GM12865 (cell line): ENCODE measurements at regions not wholly inside any gene's neighbourhood (a gene's known extent, or its start where the extent isn't known, plus 50 kb on each side); places are given as distances from the start of the nearest gene placed in this dataset.
"Not testable (repeated sequence)": the region's sequence is repeated elsewhere in the genome, so short reads cannot be mapped to it uniquely, and the experiment has no call there.

Experiments used
- DNase-seq: peaks from one replicate; pipeline ENCODE4 v3.0.0; 2010; ENCODE audit warnings: low read depth
- H3K4me3 ChIP-seq: 2 replicates; pipeline ENCODE4 v1.5.1; 2011; ENCODE audit warnings: mild to moderate bottlenecking, low read depth, low read length, control low read depth
- TF ChIP-seq, protein P1 (sequence below): IDR thresholded peaks from 2 replicates; pipeline ENCODE4 v1.5.1; 2011; ENCODE audit warnings: low read length, control low read depth, low read depth, inconsistent platforms; ENCODE audit not compliant: insufficient read depth; ENCODE audit errors: missing control alignments

DNA sequence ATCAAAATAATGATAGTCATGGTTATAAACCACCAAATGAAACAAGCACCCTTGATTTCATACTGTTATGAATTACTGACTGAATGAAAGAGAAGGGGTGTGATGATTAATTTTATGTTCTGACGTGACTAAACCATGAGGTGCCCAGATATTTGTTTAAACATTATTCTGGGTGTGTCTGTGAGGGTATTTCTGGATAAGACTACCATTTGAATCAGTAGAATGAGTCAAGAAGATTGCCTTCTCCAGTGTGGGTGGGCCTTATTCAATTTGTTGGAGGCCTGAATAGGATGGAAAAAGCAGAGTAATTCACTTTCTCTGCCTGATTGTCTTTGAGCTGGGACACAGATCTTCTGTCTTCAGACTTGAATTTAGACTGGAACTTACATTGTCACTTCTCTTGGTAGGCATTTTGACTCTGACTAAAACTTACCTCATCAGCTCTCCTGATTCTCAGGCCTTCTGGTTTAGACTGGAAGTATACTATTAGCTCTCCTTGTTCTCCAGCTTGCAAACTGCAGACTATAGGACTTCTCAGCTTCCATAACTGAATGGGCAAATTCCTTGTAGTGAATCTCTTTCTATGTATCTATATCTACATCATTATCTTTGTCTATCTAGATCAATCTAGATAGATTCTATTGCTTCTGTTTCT, 321.9 kb upstream of the TARS1 start:
- H3K4me3 ChIP-seq, result no peak overlapping the region
- TF ChIP-seq, protein P1, sequence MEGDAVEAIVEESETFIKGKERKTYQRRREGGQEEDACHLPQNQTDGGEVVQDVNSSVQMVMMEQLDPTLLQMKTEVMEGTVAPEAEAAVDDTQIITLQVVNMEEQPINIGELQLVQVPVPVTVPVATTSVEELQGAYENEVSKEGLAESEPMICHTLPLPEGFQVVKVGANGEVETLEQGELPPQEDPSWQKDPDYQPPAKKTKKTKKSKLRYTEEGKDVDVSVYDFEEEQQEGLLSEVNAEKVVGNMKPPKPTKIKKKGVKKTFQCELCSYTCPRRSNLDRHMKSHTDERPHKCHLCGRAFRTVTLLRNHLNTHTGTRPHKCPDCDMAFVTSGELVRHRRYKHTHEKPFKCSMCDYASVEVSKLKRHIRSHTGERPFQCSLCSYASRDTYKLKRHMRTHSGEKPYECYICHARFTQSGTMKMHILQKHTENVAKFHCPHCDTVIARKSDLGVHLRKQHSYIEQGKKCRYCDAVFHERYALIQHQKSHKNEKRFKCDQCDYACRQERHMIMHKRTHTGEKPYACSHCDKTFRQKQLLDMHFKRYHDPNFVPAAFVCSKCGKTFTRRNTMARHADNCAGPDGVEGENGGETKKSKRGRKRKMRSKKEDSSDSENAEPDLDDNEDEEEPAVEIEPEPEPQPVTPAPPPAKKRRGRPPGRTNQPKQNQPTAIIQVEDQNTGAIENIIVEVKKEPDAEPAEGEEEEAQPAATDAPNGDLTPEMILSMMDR, result no peak
- DNase-seq, result no peak

DNA sequence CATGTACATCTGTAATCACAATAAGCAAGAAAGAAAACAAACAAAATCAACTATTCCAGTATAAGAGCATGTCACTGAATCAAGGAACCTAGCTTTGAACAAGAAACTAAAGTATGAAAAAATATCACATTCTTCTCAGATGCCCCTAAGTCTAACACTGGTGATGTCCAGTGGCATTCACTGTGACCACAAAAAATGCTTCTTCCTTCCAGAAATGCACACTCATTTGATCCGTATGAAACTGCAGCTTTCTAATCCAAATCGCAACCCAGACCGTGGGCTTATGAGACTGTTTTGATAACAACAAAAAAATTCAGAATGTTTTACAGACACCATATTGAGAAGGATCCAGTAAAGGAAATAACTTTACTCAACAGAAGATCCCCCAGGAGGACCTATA, 320.1 kb upstream of the TARS1 start:
- no peak overlapping the region for H3K4me3 ChIP-seq
- DNase-seq, result no peak
- TF ChIP-seq, protein P1, result no peak

DNA sequence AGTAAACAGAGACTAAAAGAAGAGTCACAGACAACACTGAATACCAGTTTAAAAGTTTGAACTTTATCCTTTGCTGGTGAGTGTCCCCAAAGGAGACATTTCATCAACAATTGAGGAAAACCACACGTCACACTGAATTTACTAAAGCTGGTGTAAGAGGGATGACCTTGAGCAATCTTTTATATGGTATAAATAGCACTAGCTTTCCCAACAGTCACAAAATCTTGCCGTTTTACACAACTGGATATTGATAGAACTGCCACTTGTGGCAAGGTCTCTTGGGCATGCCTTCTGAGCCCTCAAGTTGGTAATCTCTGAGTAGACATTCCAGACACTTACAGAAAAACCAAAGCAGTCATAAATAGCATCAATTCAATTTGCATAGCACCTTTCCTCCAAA, 311.5 kb upstream of the TARS1 start:
- TF ChIP-seq, protein P1, result no peak
- DNase-seq, result no peak
- H3K4me3 ChIP-seq, result no peak overlapping the region

DNA sequence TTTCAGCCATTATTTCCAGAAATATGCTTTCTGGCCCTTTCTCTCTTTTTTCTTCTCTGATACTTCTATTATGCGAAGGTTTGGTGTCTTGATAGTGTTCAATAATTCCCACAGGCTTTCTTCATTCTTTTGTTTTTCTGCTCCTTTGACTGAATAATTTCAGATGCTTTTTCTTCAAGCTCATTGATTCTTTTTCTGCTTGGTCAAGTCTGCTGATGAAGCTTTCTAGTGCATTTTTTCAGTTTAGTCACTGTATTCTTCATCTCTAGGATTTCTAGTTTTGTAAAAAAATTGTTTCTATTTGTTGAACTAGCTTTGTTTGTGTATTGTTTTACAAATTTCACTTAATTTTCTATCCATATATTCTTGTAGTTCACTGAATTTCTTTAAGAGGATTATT, 304.0 kb upstream of the TARS1 start:
- no peak for DNase-seq
- TF ChIP-seq, protein P1, result no peak
- no peak overlapping the region for H3K4me3 ChIP-seq

DNA sequence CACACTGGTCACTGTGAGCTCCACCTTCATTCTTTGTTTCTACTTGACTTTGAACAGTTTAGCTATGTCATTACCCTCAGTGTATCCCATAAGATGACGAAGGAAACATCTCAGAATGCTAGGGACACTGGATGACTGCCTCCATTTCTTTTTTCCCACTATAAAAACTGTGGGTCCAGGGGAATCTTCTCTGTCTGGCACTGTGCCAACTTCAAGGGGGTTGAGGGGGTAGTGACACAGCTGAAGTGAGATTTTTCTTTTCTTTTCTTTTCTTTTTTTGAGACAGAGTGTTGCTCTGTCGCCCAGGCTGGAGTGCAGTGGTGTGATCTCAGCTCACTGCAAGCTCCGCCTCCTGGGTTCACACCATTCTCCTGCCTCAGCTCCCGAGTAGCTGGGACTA, 302.6 kb upstream of the TARS1 start:
- not testable (repeated sequence) for H3K4me3 ChIP-seq, DNase-seq

DNA sequence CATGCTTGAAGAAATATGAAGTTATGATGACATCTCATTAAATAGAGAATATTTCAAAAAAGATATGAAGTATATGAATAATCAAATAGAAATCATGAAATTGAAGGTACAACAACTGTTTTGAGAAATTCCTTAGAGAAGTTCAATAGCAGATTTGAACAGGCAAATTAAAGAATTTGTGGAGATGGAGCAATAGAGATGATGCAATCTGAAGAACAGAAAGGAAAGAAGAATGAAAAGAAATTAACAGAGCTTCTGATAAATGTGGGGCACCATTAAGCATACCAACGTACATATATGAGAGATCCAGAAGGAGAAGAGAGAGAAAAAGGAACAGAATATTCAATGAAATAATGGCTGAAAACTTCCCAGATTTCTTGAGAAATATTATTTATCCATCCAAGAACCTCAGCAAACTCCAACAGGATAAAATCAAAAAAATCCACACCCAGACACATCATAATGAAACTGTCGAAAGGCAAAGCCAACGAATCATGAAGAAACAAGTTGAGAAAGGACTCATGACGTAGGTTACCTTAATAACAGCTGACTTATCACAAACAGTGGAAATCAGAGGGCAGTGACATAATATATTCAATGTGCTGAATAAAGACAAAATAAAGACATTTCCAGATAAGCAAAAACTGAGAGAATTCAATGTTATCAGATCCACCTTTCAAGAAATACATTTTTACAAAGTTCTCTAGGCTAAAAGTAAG, 297.2 kb upstream of the TARS1 start:
- TF ChIP-seq, protein P1, result no peak
- H3K4me3 ChIP-seq, result no peak overlapping the region
- DNase-seq, result no peak

DNA sequence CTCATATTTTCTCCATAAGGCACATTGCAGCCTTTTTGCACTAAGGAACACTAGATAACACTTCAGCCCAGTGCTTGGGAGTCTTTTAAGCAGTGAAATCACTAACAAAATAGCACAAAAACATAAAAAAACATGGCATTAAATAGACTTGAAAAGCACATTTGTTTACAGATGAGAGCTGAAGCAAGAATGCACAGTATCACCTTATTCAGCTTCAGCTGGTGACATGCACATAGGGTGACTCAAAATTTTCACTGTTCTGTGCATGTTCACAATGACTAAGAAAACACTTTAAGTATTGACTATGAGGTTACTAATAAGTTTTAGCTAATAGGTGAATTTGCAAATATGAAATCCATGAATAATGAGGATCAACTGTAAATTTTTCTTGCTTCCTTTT, 293.9 kb upstream of the TARS1 start:
- no peak for DNase-seq
- H3K4me3 ChIP-seq, result no peak overlapping the region
- TF ChIP-seq, protein P1, result no peak
